Right ventricle myocardium inferior (tissue), 1 donor: ENCODE measurements at regions not wholly inside any gene's neighbourhood (a gene's known extent, or its start where the extent isn't known, plus 50 kb on each side); places are given as distances from the start of the nearest gene placed in this dataset.
"Not testable (repeated sequence)": the region's sequence is repeated elsewhere in the genome, so short reads cannot be mapped to it uniquely, and the experiment has no call there.

ENCODE experiments used
- ATAC-seq: fragments of 200-7000 bp; cut with Tn5 transposase; one replicate; pipeline ENCODE4 v1.9.1; 2020; ENCODE audit warnings: mild to moderate bottlenecking, moderate library complexity
- DNase-seq: peaks from one replicate; pipeline ENCODE4 v3.0.0; 2021; ENCODE audit errors: missing footprints
- intact Hi-C: fragments of 100-400 bp; cut with DNase I; formaldehyde crosslinking; loops from one replicate; pipeline ENCODE4 v1.11.0; 2022
- donor health status: DM: no; HTN: yes; CAD: no; lungs with severe emphysema.

- no peak for DNase-seq
- ATAC-seq = no peak
- intact Hi-C loops = no loop called here
These were observed 468.5 kb downstream of the CDH9 start for GRCh38 chr5:26569929-26570258.

- DNase-seq = peak; percentile 46
- intact Hi-C loops = no loop called here
These were observed 469.0 kb downstream of the CDH9 start for GRCh38 chr5:26569241-26569928.

GRCh38 chr5:26568316-26568715 lies 470.1 kb downstream of the CDH9 start:
- peak; percentile 16 for DNase-seq

More at GRCh38 chr5:26569241-26569928, 469.0 kb downstream of the CDH9 start:
- ATAC-seq = no peak

GRCh38 chr5:26563979-26564378 lies 474.4 kb downstream of the CDH9 start:
- ATAC-seq = no peak
- intact Hi-C loops = no loop called here
- no peak for DNase-seq

More at GRCh38 chr5:26568316-26568715, 470.1 kb downstream of the CDH9 start:
- no peak for ATAC-seq
- intact Hi-C loops = no loop called here

GRCh38 chr5:26553079-26553478 lies 485.3 kb downstream of the CDH9 start:
- intact Hi-C loops = no loop called here

DNA sequence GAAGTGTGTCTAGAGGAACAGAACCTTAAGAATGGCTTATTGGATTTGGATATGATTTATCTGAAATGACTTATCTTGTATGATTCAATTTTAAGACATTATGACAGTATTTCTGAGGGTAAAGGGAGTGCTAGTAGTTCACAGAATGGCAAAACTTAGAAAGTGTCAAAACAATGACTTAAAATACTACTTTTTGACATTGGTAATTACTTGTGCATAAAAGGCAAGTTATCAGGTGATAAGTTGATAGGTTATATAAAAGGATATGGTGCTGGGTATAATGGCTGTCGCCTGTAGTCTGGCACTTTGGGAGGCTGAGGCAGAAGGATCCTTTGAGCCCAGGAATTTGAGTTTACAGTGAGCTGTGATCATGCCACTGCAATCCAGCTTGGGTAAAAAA lies 494.4 kb downstream of the CDH9 start:
- DNase-seq (no peak), ATAC-seq (no peak)
- intact Hi-C loops = no loop called here

More at GRCh38 chr5:26553079-26553478, 485.3 kb downstream of the CDH9 start:
- DNase-seq (no peak), ATAC-seq (no peak)

DNA sequence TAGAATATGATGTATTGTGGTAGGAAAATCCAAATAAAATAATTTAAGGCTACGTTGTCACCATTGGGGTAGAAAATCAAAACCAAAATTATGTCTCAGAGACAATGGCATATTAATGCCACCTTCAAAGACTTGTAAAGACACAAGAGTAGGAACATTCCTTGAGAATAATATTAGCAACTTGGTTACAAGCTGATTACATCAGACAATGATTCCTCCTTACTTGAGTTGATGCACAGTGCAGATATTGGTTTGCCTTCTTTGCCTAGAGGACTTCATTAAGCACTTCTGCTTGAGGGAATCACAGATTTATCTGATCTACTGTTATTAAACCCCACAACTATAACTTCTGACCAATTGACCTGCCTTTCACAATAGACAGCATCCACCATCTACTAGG lies 500.2 kb downstream of the CDH9 start:
- no peak for ATAC-seq

GRCh38 chr5:26535215-26535614 lies 503.2 kb downstream of the CDH9 start:
- DNase-seq (no peak), ATAC-seq (no peak)
- intact Hi-C loops = no loop called here

More for the DNA sequence above, 500.2 kb downstream of the CDH9 start:
- no peak for DNase-seq
- intact Hi-C loops = no loop called here

DNA sequence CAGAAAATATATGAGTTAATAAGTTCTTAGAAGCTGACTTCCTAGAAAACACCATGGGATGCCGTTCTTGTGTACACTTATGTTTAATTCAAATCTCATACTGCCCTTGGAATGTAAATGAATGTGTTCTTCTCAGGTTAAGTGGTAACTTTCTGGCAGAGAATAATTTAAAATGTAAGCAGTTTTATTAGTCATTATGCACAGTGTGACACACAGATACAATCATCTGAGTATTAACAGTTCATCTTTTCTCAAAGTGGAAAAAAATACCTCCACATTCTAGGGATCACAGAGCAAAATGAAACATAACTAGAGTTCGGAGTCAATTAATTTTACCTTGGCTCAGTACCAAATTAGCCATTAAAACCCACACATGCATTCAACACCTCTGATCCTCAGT lies 508.1 kb downstream of the CDH9 start:
- intact Hi-C loops = no loop called here
- DNase-seq (no peak), ATAC-seq (no peak)

- intact Hi-C loops = no loop called here
- DNase-seq (no peak), ATAC-seq (no peak)
These were observed 519.1 kb downstream of the CDH9 start for GRCh38 chr5:26519245-26519644.

DNA sequence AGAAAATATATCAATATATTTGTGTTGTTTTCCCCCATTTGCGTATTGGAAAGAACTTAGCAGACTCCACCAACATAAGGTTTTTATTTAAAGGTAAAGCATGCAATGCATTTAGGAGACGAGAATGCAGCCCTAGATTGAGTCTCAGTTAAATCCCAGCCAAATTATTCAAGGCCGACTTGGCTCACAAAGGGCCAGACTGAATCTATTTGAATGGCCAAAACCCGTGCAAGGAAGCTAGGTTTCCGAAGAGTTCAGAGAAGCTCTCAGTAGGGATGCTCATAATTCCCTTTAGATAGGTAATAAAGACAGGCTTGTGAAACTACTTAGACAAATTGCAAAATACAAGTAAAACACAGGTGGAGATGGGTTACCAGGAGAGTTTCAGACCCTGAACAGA lies 520.3 kb downstream of the CDH9 start:
- intact Hi-C loops = no loop called here
- no peak for DNase-seq
- no peak for ATAC-seq

DNA sequence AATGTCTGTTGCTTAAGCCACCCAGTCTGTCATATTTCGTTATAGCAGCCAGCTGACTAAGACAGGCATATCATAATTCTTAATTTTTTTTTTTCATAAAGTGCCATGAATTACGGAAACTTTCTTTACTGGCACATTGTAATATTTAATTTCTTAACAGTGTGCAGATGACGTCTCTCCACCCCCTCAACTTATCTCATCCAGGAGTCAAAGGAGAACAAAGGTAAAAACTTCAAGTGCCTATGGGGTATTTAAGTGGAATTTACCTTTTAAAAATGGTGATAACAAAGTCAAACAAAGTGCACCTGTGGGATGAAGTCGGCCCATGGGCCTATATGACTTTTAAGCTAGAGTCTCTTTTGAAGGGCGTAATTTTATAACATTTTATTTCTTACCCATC lies 539.4 kb downstream of the CDH9 start:
- intact Hi-C loops = no loop called here
- no peak for DNase-seq

DNA sequence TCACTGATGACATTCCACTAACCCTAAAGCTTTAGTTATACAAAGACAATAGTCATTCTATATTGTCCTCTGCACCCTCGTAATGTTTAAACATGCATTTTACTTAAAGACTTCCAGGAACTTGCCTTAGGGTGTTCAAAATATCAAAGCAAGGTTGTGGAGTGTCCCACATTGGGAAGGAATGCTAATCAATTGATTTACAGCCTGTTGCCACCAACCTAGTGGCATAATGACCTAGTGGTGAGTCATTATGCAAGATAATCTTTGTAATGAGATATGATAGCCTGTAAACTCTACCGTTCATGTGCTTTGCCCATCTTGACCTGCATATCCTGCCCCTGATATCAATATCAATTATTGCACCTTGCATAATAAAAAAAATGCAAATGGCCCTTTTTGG lies 542.9 kb downstream of the CDH9 start:
- intact Hi-C loops = no loop called here

More for the DNA sequence above, 539.4 kb downstream of the CDH9 start:
- ATAC-seq = no peak

DNA sequence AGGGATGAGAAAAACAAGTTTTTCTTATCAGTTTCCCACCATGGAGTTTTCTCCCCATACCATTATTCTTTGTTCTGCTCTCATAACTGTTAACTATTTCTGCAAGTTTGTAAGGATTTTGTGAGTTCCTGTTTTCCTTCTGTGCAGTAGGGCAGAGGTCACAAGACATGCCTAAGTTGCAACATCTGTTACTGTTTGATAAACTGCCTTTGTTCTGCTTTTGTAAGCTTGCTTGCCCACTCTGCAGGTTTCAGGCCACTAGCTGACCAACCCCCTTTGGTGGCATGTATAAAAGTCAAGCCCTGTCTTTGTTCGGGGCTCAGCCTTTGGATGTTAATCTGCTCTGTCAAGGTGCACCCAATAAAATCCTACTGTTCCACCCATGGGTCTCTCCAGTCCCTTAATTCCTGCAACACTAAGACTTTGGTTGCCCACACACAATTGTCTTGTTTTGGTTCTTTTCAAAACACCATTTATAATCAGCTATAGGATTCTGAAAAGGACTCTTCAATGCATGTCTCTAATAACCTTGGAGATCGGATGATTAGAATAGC lies 545.4 kb downstream of the CDH9 start:
- DNase-seq (no peak), ATAC-seq (no peak)
- intact Hi-C loops = no loop called here

More for the DNA sequence above, 542.9 kb downstream of the CDH9 start:
- ATAC-seq = no peak
- no peak for DNase-seq

DNA sequence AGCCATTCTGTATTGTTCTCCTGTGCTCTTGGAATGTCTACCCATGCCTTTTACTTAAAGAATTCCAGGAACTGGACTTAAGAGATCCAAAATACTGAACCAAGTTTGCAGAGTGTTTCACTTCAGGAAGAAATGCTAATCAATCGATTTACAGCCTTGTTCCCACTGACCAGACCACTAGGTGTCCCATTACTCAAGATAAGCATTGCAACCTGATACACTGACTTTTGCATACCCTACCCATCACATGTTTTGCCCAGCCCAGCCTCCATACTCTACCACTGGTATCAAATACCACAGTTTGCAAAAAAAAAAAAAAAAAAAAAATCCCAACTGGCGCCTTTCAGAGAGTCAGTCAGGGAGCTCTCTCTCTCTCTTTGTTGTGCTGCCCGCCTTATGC lies 550.8 kb downstream of the CDH9 start:
- intact Hi-C loops = no loop called here
- ATAC-seq (no peak), DNase-seq (no peak)

- DNase-seq (no peak), ATAC-seq (no peak)
- intact Hi-C loops = no loop called here
These were observed 551.8 kb downstream of the CDH9 start for GRCh38 chr5:26486631-26487030.

- DNase-seq, intact Hi-C loops, ATAC-seq: not testable (repeated sequence)
These were observed 553.1 kb downstream of the CDH9 start for GRCh38 chr5:26485146-26485860.

- ATAC-seq (no peak), DNase-seq (no peak)
- intact Hi-C loops = no loop called here
These were observed 555.5 kb downstream of the CDH9 start for GRCh38 chr5:26482810-26483375.

- ATAC-seq (no peak), DNase-seq (no peak)
- intact Hi-C loops = no loop called here
These were observed 556.1 kb downstream of the CDH9 start for GRCh38 chr5:26482076-26482809.
